H9 (cell line): ENCODE measurements at regions not wholly inside any gene's neighbourhood (a gene's known extent, or its start where the extent isn't known, plus 50 kb on each side); places are given as distances from the start of the nearest gene placed in this dataset.

Source experiments
- DNase-seq: peaks from one replicate; pipeline ENCODE4 v3.0.0-alpha.2; 2017
- H2AFZ ChIP-seq: one replicate; pipeline ENCODE4 v1.6.1; 2013; ENCODE audit warnings: mild to moderate bottlenecking, low read length, control low read depth, moderate library complexity
- H2AK5ac ChIP-seq: 2 replicates; pipeline ENCODE4 v1.6.1; 2013; ENCODE audit warnings: low read length, control low read depth, mixed read lengths; ENCODE audit not compliant: insufficient read length
- H2BK120ac ChIP-seq: one replicate; pipeline ENCODE4 v1.6.1; 2013; ENCODE audit warnings: low read depth, mild to moderate bottlenecking, low read length, control low read depth, inconsistent platforms; ENCODE audit not compliant: poor library complexity, severe bottlenecking
- H2BK12ac ChIP-seq: 2 replicates; pipeline ENCODE4 v1.6.1; 2013; ENCODE audit warnings: low read length, control low read depth, mixed read lengths, low read depth; ENCODE audit not compliant: insufficient read length
- H2BK15ac ChIP-seq: 2 replicates; pipeline ENCODE4 v1.6.1; 2013; ENCODE audit warnings: low read depth, low read length, control low read depth
- H2BK20ac ChIP-seq: one replicate; pipeline ENCODE4 v1.6.1; 2013; ENCODE audit warnings: low read depth, mild to moderate bottlenecking, low read length, control low read depth, inconsistent platforms; ENCODE audit not compliant: poor library complexity, severe bottlenecking
- H2BK5ac ChIP-seq: 2 replicates; pipeline ENCODE4 v1.6.1; 2013; ENCODE audit warnings: low read length, control low read depth, mixed read lengths; ENCODE audit not compliant: insufficient read length
- H3K14ac ChIP-seq: 2 replicates; pipeline ENCODE4 v1.6.1; 2013; ENCODE audit warnings: low read length, control low read depth; ENCODE audit not compliant: insufficient read depth
- H3K18ac ChIP-seq: 2 replicates; pipeline ENCODE4 v1.6.1; 2013; ENCODE audit warnings: low read depth, mild to moderate bottlenecking, mixed read lengths, low read length, control low read depth; ENCODE audit not compliant: insufficient read length
- H3K23ac ChIP-seq: 2 replicates; pipeline ENCODE4 v1.6.1; 2013; ENCODE audit warnings: low read length, control low read depth, mixed read lengths, low read depth; ENCODE audit not compliant: insufficient read length
- H3K23me2 ChIP-seq: 2 replicates; pipeline ENCODE4 v1.6.1; 2013; ENCODE audit warnings: low read depth, mild to moderate bottlenecking, mixed read lengths, low read length, control low read depth; ENCODE audit not compliant: insufficient read length, poor library complexity, severe bottlenecking
- H3K27ac ChIP-seq: 2 replicates; pipeline ENCODE4 v1.5.1; 2013; ENCODE audit warnings: low read length, control low read depth, mixed read lengths, low read depth; ENCODE audit not compliant: insufficient read length
- H3K27me3 ChIP-seq: 2 replicates; pipeline ENCODE4 v1.6.1; 2013; ENCODE audit warnings: low read length, control low read depth, inconsistent platforms; ENCODE audit not compliant: insufficient read depth
- H3K4ac ChIP-seq: 2 replicates; pipeline ENCODE4 v1.6.1; 2013; ENCODE audit warnings: low read depth, mild to moderate bottlenecking, control low read depth, inconsistent platforms, low read length, moderate library complexity
- H3K4me1 ChIP-seq: 2 replicates; pipeline ENCODE4 v1.6.1; 2013; ENCODE audit warnings: low read length, control low read depth, inconsistent platforms; ENCODE audit not compliant: insufficient read depth
- H3K4me2 ChIP-seq: 2 replicates; pipeline ENCODE4 v1.6.1; 2013; ENCODE audit warnings: low read length, control low read depth, mixed read lengths; ENCODE audit not compliant: insufficient read length, insufficient read depth
- H3K56ac ChIP-seq: 2 replicates; pipeline ENCODE4 v1.6.1; 2013; ENCODE audit warnings: low read depth, mild to moderate bottlenecking, mixed read lengths, low read length, control low read depth; ENCODE audit not compliant: insufficient read length
- H3K79me1 ChIP-seq: 2 replicates; pipeline ENCODE4 v1.6.1; 2013; ENCODE audit warnings: low read depth, mild to moderate bottlenecking, moderate library complexity, low read length, control low read depth, inconsistent platforms; ENCODE audit not compliant: insufficient read depth, poor library complexity, severe bottlenecking
- H3K79me2 ChIP-seq: 2 replicates; pipeline ENCODE4 v1.6.1; 2013; ENCODE audit warnings: low read length, control low read depth, inconsistent platforms; ENCODE audit not compliant: insufficient read depth
- H3K9ac ChIP-seq: 2 replicates; pipeline ENCODE4 v1.6.1; 2013; ENCODE audit warnings: low read length, control low read depth, mixed read lengths; ENCODE audit not compliant: insufficient read length; ENCODE audit errors: extremely low read depth
- H3K9me3 ChIP-seq: one replicate; pipeline ENCODE4 v1.6.1; 2013; ENCODE audit warnings: low read depth, low read length, inconsistent platforms; ENCODE audit not compliant: control insufficient read depth
- H3T11ph ChIP-seq: one replicate; pipeline ENCODE4 v1.6.1; 2013; ENCODE audit warnings: mild to moderate bottlenecking, low read length, control low read depth, inconsistent platforms
- H4K20me1 ChIP-seq: one replicate; pipeline ENCODE4 v1.6.1; 2013; ENCODE audit not compliant: control insufficient read depth, insufficient read length, insufficient read depth
- H4K5ac ChIP-seq: 2 replicates; pipeline ENCODE4 v1.6.1; 2013; ENCODE audit warnings: low read depth, mild to moderate bottlenecking, mixed read lengths, low read length, control low read depth; ENCODE audit not compliant: insufficient read length
- H4K8ac ChIP-seq: replicated peaks from 2 replicates; pipeline ENCODE4 v1.6.1; 2013; ENCODE audit warnings: low read length, control low read depth, mixed read lengths, low read depth; ENCODE audit not compliant: insufficient read length
- H4K91ac ChIP-seq: 2 replicates; pipeline ENCODE4 v1.6.1; 2013; ENCODE audit warnings: low read depth, mild to moderate bottlenecking, moderate library complexity, mixed read lengths, low read length, control low read depth; ENCODE audit not compliant: insufficient read length
- H3K27ac Mint-ChIP-seq, 3 experiments: 2 replicates in 2 of 3; 3 replicates in 1 of 3; pipeline ENCODE4 v1.8.0; 2020 to 2021; ENCODE audit warnings: mixed read lengths in 3 of 3, mild to moderate bottlenecking in 1 of 3, moderate library complexity in 1 of 3
- H3K27me3 Mint-ChIP-seq: 2 replicates; pipeline ENCODE4 v1.8.0; 2021; ENCODE audit warnings: low read depth, mild to moderate bottlenecking, moderate library complexity, mixed read lengths
- H3K36me3 Mint-ChIP-seq, 3 experiments: 2 replicates in 2 of 3; 3 replicates in 1 of 3; pipeline ENCODE4 v1.8.0; 2020 to 2021; ENCODE audit warnings: low read depth in 3 of 3, mixed read lengths in 3 of 3; ENCODE audit not compliant: insufficient read depth in 1 of 3
- H3K4me1 Mint-ChIP-seq, 2 experiments: 2 replicates each; pipeline ENCODE4 v1.8.0; 2020; ENCODE audit warnings: mixed read lengths in 2 of 2
- H3K4me3 Mint-ChIP-seq, 2 experiments: 2 replicates in 1 of 2; 3 replicates in 1 of 2; pipeline ENCODE4 v1.8.0; 2020 to 2021; ENCODE audit warnings: mild to moderate bottlenecking in 2 of 2, mixed read lengths in 2 of 2, moderate library complexity in 1 of 2
- H3K9me3 Mint-ChIP-seq, 2 experiments: 2 replicates in 1 of 2; 3 replicates in 1 of 2; pipeline ENCODE4 v1.8.0; 2020; ENCODE audit warnings: mild to moderate bottlenecking in 2 of 2, mixed read lengths in 2 of 2, moderate library complexity in 1 of 2
- CTCF ChIP-seq: fragments of 200-600 bp; sonication (generic); conservative IDR thresholded peaks from 3 replicates; pipeline ENCODE4 v1.8.0; 2021; ENCODE audit warnings: antibody characterized with exemption, mild to moderate bottlenecking
- WGBS: extraction: QIAGEN DNeasy Blood & Tissue Kit; methylation state at CpG from one replicate; pipeline ENCODE4 v1.1.7; 2013; ENCODE audit warnings: missing lambda C conversion rate, low lambda C conversion rate, mixed read lengths; ENCODE audit not compliant: insufficient read length; ENCODE audit errors: extremely low coverage; 5-methylcytosine and 5-hydroxymethylcytosine counted together

GRCh38 chr1:94669198-94669597 is 127.6 kb upstream of the F3 start:
- DNase-seq: no peak
- H3K9me3 ChIP-seq: no peaks in the 10 kb centered on the region
- H3K4me1 Mint-ChIP-seq: peaks cover 47 to 55% of the 10 kb centered on the region in 2 experiments
- H3K27me3 Mint-ChIP-seq: no peaks in the 10 kb centered on the region
- H3K27ac Mint-ChIP-seq: peak overlapping the region in 2 of 3 experiments; percentile 30 to 73; a peak in 3 of 7 replicates
- H3K79me2 ChIP-seq: no peaks in the 10 kb centered on the region
- H3K4me3 Mint-ChIP-seq: no peak overlapping the region
- H4K5ac ChIP-seq: no peak overlapping the region
- H3K23me2 ChIP-seq: no peaks in the 10 kb centered on the region
- H4K91ac ChIP-seq: no peak overlapping the region
- no peak overlapping the region for H3K4me2 ChIP-seq
- H2BK20ac ChIP-seq: no peak overlapping the region
- H4K20me1 ChIP-seq: no peaks in the 10 kb centered on the region
- H3K9me3 Mint-ChIP-seq: peaks cover 9 to 11% of the 10 kb centered on the region in 2 experiments
- H3T11ph ChIP-seq: no peak overlapping the region
- peaks cover 11% of the 10 kb centered on the region; the same call in 1 of the 2 replicates for H3K4me1 ChIP-seq
- TF ChIP-seq CTCF: no peak
- H3K14ac ChIP-seq: no peak overlapping the region
- H3K56ac ChIP-seq: no peak overlapping the region
- no peak overlapping the region for H2AFZ ChIP-seq
- H3K23ac ChIP-seq: no peak overlapping the region
- no peak overlapping the region for H2BK15ac ChIP-seq
- H3K36me3 Mint-ChIP-seq: peaks cover 4 to 11% (median 11%) of the 10 kb centered on the region in 3 experiments; a peak in 6 of 7 replicates
- H3K79me1 ChIP-seq: no peaks in the 10 kb centered on the region
- H2BK120ac ChIP-seq: no peak overlapping the region
- no peak overlapping the region for H3K9ac ChIP-seq
- no peak overlapping the region for H3K18ac ChIP-seq
- no peak overlapping the region for H3K4ac ChIP-seq
- no peak overlapping the region for H4K8ac ChIP-seq
- WGBS: no CpG with 5 or more reads among the region's 1 CpG
- H2BK5ac ChIP-seq: no peak overlapping the region
- no peak overlapping the region for H2AK5ac ChIP-seq
- no peaks in the 10 kb centered on the region for H3K27me3 ChIP-seq
- H3K27ac ChIP-seq: no peak overlapping the region
- H2BK12ac ChIP-seq: no peak overlapping the region
